Nucleus accumbens (tissue), 56 donors: ENCODE measurements at regions not wholly inside any gene's neighbourhood (a gene's known extent, or its start where the extent isn't known, plus 50 kb on each side); places are given as distances from the start of the nearest gene placed in this dataset.
"Not testable (repeated sequence)": the region's sequence is repeated elsewhere in the genome, so short reads cannot be mapped to it uniquely, and the experiment has no call there.

Experiments used
- DNase-seq, 56 donors: peaks; one replicate each; lab custom pipeline; 2025; lab: John Stamatoyannopoulos, UW

GRCh38 chr1:206358771-206359170 is 111.5 kb upstream of the IKBKE start:
- not testable (repeated sequence) for DNase-seq

- not testable (repeated sequence) for DNase-seq
These were observed 110.9 kb upstream of the IKBKE start for GRCh38 chr1:206359377-206359776.

DNA sequence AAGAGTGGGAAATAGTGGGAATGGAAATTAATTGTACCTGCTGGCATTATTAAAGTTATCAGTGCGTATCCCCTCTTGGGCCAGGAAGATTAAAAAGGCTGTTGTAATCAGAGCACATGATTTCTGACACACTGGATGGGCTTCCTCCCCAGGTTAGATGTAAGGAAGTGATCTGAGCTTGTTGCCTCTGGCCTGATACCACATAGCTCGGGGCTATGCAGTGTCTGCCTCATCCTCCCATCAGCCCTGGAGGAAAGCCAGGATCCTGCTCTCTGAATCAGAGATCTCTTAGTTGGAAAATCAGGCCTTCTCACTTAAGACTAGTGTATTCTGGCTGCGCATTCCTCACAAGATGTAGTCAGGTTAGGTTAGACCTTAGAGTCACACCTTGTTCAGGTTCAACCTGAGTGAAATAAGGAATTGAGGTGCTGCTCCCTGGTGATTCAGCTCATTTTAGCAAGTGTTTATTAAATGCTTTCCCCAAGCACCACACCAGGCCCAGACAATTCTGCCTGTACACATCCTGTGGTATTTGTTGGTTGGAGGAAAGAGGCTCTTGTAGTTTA is 108.2 kb upstream of the IKBKE start:
- DNase-seq, result not testable (repeated sequence)

DNA sequence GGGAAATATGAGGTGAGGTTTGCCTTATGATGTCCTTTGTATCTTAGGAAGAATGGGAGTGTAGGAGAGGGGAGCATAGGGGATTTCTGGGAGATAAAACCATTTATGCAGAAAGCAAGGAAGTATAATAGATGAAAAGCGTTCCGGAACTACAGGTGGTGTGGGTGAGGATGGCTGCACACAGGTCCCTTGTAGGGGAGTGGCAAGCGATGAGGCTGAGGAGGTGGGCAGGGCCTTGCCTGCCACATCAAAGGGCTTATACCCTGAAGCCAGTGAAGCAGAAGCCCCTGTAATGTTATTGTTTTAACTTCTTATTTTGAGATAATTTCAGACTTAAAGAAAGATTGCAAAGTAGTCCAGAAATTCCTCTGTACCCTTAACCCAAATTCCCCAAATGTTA is 107.3 kb upstream of the IKBKE start:
- DNase-seq, result not testable (repeated sequence)

DNA sequence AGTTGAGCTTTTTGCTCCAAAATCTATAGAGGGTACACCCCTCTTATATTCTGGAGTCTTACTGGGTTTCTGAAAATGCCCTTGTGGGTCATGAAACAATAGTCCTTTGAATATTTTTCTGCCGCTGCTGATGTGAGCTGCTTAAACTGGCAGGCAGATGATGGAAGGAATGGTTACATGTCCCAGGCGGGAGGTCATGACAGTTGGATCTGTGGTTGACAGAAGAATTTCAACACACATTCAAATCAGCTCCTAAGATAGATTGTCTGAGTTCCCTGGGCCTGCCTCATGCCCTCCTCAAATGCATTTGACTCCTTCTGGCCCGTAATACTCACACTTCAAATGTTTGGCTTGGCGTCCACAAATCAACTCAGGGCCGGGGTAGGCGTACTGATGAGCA is 105.0 kb upstream of the IKBKE start:
- DNase-seq, result peak in 1 of 56 donors; percentile 32

DNA sequence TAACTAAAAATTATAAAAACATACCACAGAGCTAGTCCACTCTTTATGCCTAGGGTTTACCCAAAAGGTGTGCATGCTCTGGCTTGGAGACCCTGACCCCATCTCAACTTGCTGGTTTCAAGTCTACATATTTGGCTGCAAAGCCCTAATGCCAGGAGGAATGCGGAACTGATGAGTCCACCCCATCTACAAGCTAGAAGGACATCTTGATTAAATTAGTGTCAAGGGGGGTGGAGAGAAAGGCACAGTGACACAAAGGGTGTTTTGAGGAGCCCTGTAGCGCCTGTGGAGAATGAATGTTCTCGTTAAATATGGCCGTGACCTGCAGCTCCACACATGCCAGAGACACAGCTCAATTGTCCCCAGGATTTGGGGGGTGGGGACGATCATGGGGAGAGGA is 104.1 kb upstream of the IKBKE start:
- not testable (repeated sequence) for DNase-seq

- DNase-seq, result not testable (repeated sequence)
These were observed 103.5 kb upstream of the IKBKE start for GRCh38 chr1:206366772-206367171.

- not testable (repeated sequence) for DNase-seq
These were observed 102.2 kb upstream of the IKBKE start for GRCh38 chr1:206367955-206368622.

GRCh38 chr1:206374725-206375124 is 95.6 kb upstream of the IKBKE start:
- DNase-seq, result not testable (repeated sequence)

GRCh38 chr1:206375552-206375951 is 94.7 kb upstream of the IKBKE start:
- DNase-seq, result not testable (repeated sequence)

- not testable (repeated sequence) for DNase-seq
These were observed 91.8 kb upstream of the IKBKE start for GRCh38 chr1:206378506-206378905.

GRCh38 chr1:206379245-206379644 is 91.0 kb upstream of the IKBKE start:
- DNase-seq, result not testable (repeated sequence)

- DNase-seq, result not testable (repeated sequence)
These were observed 90.0 kb upstream of the IKBKE start for GRCh38 chr1:206380163-206380790.

GRCh38 chr1:206380791-206381610 is 89.3 kb upstream of the IKBKE start:
- DNase-seq, result not testable (repeated sequence)

- DNase-seq, result not testable (repeated sequence)
These were observed 86.1 kb upstream of the IKBKE start for GRCh38 chr1:206384029-206384807.

GRCh38 chr1:206384891-206385290 is 85.4 kb upstream of the IKBKE start:
- DNase-seq, result not testable (repeated sequence)

GRCh38 chr1:206387631-206388030 is 82.6 kb upstream of the IKBKE start:
- not testable (repeated sequence) for DNase-seq

GRCh38 chr1:206391903-206392302 is 78.4 kb upstream of the IKBKE start:
- not testable (repeated sequence) for DNase-seq

DNA sequence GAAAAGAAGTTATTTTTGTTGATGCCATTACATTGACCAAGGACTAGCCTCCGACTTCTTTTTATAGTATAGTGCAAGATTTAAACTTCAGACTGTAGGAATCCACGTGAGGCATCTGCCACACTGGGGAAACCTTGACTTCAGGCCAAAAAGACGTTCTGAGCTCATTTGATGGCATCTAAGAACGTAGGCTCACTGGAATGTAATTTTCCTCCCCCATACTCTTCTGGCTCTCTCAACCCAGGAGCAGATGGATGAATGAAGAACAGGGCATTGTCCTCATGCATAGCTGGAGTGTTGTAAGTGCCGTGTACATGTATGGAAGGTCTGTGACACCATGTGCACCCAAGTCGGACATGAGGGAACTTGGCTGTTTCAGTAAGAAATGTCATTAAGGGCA is 72.8 kb upstream of the IKBKE start:
- DNase-seq, result not testable (repeated sequence)

GRCh38 chr1:206398261-206398660 is 72.0 kb upstream of the IKBKE start:
- DNase-seq, result not testable (repeated sequence)
